Right lobe of liver (tissue), 6 donors: ENCODE measurements at regions not wholly inside any gene's neighbourhood (a gene's known extent, or its start where the extent isn't known, plus 50 kb on each side); places are given as distances from the start of the nearest gene placed in this dataset.

Experiments used
- ATAC-seq, 4 donors: fragments of 200-7000 bp; cut with Tn5 transposase; one replicate each; pipeline ENCODE4 v1.9.1; 2020; ENCODE audit warnings: mild to moderate bottlenecking in 4 of 4, moderate library complexity in 4 of 4
- DNase-seq, 3 donors: peaks; one replicate each; pipeline ENCODE4 v3.0.0-alpha.2; 2020
- H3K27ac ChIP-seq, 3 donors: fragments of 200-600 bp; one replicate each; pipeline ENCODE4 v1.8.0; 2022
- H3K27me3 ChIP-seq, 2 donors: fragments of 200-600 bp; one replicate each; pipeline ENCODE4 v1.8.0; 2022
- H3K36me3 ChIP-seq, 4 donors: fragments of 200-600 bp; sonication (generic) in 1 of 4; one replicate each; pipeline versions ENCODE4 v1.5.1 to v1.8.0; 2017 to 2022; ENCODE audit warnings: control low read depth in 1 of 4
- H3K4me1 ChIP-seq, 4 donors: fragments of 200-600 bp; sonication (generic) in 1 of 4; one replicate each; pipeline versions ENCODE4 v1.5.1 to v1.8.0; 2017 to 2022; ENCODE audit warnings: control low read depth in 1 of 4
- H3K4me3 ChIP-seq, 3 donors: fragments of 200-600 bp; one replicate each; pipeline ENCODE4 v1.8.0; 2022
- H3K9me3 ChIP-seq, 4 donors: fragments of 200-600 bp; sonication (generic) in 1 of 4; one replicate each; pipeline versions ENCODE4 v1.5.1 to v1.8.0; 2017 to 2022; ENCODE audit warnings: control low read depth in 1 of 4
- POLR2A ChIP-seq: fragments of 450-650 bp; IDR thresholded peaks from one replicate; pipeline ENCODE4 v1.6.1; 2017; ENCODE audit warnings: antibody characterized with exemption, mild to moderate bottlenecking
- WGBS: methylation state at CpG from one replicate; pipeline ENCODE4 v1.1.6; 2018; ENCODE audit warnings: low coverage, low lambda C conversion rate; ENCODE audit not compliant: insufficient coverage; ENCODE audit errors: missing lambda C conversion rate; 5-methylcytosine and 5-hydroxymethylcytosine counted together
- intact Hi-C, 2 donors: fragments of 100-400 bp; cut with DNase I; formaldehyde crosslinking; loops; one replicate each; pipeline versions ENCODE4 v1.11.2 to v1.14.1; 2022
- TF ChIP-seq, protein P1 (sequence below), 4 donors: fragments of 200-600 bp in 3 of 4; fragments of 450-650 bp in 1 of 4; IDR thresholded peaks; one replicate each; pipeline versions ENCODE4 v1.5.1 to v1.8.0; 2016 to 2022; ENCODE audit warnings: antibody characterized with exemption in 4 of 4, mild to moderate bottlenecking in 2 of 4
- donor health status: DM: no; HTN: yes; CAD: no.
- donor health status: DM: no; HTN: no; CAD: no.
- donor health status: DM: no; HTN: no; CAD: no.
- donor health status: DM: no; HTN: yes; CAD: no.
- donor health status: DM: no; HTN: yes; CAD: no.

DNA sequence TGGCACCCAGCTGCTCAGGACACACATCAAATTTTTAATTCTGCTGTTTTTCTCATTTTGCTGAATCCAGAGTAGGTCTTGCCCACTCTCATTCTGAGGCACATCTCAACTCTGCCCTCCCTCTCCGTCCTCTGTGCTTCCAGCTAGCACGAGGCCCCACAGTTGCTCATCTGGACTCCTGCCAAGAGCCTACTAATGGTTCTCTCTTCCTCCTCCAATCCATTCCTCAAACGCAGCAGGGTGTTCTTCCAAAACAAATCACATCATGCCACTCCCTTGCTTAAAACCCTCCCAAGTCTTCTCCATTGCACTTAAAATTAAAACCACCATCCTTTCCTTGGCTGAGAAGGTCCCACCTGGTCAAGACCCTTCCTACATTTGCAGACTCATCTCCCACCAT, 49.8 kb upstream of the SCAF4 start:
- no peak overlapping the region for H3K4me3 ChIP-seq

More for the DNA sequence above, 49.8 kb upstream of the SCAF4 start:
- no peaks in the 10 kb centered on the region for H3K27me3 ChIP-seq
- 10% methylated on average over 3 of the region's 3 CpGs for WGBS
- no peaks in the 10 kb centered on the region for H3K9me3 ChIP-seq
- intact Hi-C loops, result loop anchor here in 1 of 2 donors (10.0 kb wide), 1 partner anchor 473 kb away; no protein-coding TSS in a partner anchor
- TF ChIP-seq, protein P1, sequence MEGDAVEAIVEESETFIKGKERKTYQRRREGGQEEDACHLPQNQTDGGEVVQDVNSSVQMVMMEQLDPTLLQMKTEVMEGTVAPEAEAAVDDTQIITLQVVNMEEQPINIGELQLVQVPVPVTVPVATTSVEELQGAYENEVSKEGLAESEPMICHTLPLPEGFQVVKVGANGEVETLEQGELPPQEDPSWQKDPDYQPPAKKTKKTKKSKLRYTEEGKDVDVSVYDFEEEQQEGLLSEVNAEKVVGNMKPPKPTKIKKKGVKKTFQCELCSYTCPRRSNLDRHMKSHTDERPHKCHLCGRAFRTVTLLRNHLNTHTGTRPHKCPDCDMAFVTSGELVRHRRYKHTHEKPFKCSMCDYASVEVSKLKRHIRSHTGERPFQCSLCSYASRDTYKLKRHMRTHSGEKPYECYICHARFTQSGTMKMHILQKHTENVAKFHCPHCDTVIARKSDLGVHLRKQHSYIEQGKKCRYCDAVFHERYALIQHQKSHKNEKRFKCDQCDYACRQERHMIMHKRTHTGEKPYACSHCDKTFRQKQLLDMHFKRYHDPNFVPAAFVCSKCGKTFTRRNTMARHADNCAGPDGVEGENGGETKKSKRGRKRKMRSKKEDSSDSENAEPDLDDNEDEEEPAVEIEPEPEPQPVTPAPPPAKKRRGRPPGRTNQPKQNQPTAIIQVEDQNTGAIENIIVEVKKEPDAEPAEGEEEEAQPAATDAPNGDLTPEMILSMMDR (IDR thresholded peaks at IDR 0.05), result no peak
- TF ChIP-seq POLR2A, result no peak
- peak in 2 of 4 donors; percentile 19 to 35 for ATAC-seq
- DNase-seq, result no peak
- H3K36me3 ChIP-seq, result no peaks in the 10 kb centered on the region
- no peaks in the 10 kb centered on the region for H3K4me1 ChIP-seq
- H3K27ac ChIP-seq, result no peak overlapping the region
